Cardiac muscle cell (in vitro differentiated cells and primary cell): ENCODE measurements at regions not wholly inside any gene's neighbourhood (a gene's known extent, or its start where the extent isn't known, plus 50 kb on each side); places are given as distances from the start of the nearest gene placed in this dataset.
A peak's percentile ranks its signal among the peaks of the same experiment; 100 is the strongest.

Source experiments
- DNase-seq, 2 donors: peaks; one replicate each; pipeline versions ENCODE4 v3.0.0 to v3.0.0-alpha.2; 2010 to 2017; ENCODE audit warnings: low read depth in 1 of 2, low spot score in 1 of 2
- H3K27ac ChIP-seq: fragments of 200-600 bp; sonication (generic); 2 replicates; pipeline ENCODE4 v1.5.1; 2016
- H3K27me3 ChIP-seq: fragments of 200-600 bp; sonication (generic); 2 replicates; pipeline ENCODE4 v1.6.0; 2016; ENCODE audit warnings: control low read depth
- H3K36me3 ChIP-seq: fragments of 200-600 bp; sonication (generic); 2 replicates; pipeline ENCODE4 v1.5.1; 2016; ENCODE audit warnings: control low read depth
- H3K4me1 ChIP-seq: fragments of 200-600 bp; sonication (generic); 2 replicates; pipeline ENCODE4 v1.8.1; 2017; ENCODE audit warnings: low read depth, mild to moderate bottlenecking, mixed run types
- H3K4me3 ChIP-seq: fragments of 200-600 bp; sonication (generic); 2 replicates; pipeline ENCODE4 v1.5.1; 2016; ENCODE audit warnings: mild to moderate bottlenecking
- H3K9me3 ChIP-seq: fragments of 200-600 bp; sonication (generic); 2 replicates; pipeline ENCODE4 v1.5.1; 2017; ENCODE audit warnings: low read depth, mild to moderate bottlenecking, control low read depth
- CTCF ChIP-seq: IDR thresholded peaks from 2 replicates; pipeline ENCODE4 v1.5.1; 2012; ENCODE audit warnings: low read depth, mild to moderate bottlenecking, low read length

GRCh38 chr11:35087648-35088047 is 51.3 kb upstream of the CD44 start:
- H3K4me1 ChIP-seq: no peaks in the 10 kb centered on the region
- DNase-seq: peak in 1 of 2 donors; percentile 90
- H3K27me3 ChIP-seq: no peaks in the 10 kb centered on the region
- TF ChIP-seq CTCF: no peak
- no peak overlapping the region for H3K4me3 ChIP-seq
- H3K9me3 ChIP-seq: no peaks in the 10 kb centered on the region
- H3K36me3 ChIP-seq: no peaks in the 10 kb centered on the region
- H3K27ac ChIP-seq: no peak overlapping the region

DNA sequence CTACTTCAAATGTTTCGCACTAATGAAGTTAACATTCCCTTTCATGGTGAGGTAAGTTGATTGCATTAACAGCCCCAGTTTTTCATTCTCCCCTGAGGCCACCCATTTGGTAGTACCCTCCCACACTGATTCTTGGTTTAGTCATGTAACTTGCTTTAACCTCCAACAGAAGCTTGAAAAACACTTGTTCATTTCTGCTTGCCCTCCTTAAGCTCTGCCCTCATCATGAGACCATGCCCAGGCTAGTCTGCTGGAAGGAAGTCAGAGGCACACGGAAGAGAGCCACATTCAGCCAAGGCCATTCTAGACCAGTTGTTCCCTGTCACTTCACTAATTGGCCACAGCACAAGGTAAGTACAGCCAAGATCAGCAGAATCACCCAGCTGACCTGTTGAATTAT is 50.7 kb upstream of the CD44 start:
- TF ChIP-seq CTCF: no peak
- H3K9me3 ChIP-seq: no peaks in the 10 kb centered on the region
- H3K4me3 ChIP-seq: no peak overlapping the region
- H3K4me1 ChIP-seq: no peaks in the 10 kb centered on the region
- DNase-seq: no peak
- no peaks in the 10 kb centered on the region for H3K36me3 ChIP-seq
- H3K27ac ChIP-seq: no peak overlapping the region
- H3K27me3 ChIP-seq: no peaks in the 10 kb centered on the region

DNA sequence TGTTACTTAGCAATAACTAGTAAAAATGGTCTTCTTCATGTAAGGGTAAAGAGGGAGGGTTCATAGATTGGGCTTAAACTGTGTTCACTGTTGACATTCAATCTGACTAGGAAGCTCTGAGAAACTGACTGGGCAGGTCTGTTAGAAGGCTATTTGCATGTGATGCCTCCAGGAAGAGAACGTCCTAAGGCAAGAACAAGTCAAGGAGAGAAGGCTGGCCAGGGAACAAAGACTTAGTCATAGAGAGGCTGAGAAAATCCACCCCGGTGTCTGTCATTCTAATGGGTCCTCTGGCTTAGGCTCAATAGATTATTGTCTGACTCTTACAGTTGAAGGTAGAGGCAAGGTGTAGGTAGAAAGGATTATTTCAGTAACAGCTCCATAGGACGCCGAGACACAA is 50.3 kb upstream of the CD44 start:
- no peak for TF ChIP-seq CTCF
- H3K27me3 ChIP-seq: no peaks in the 10 kb centered on the region
- no peak overlapping the region for H3K4me3 ChIP-seq
- no peaks in the 10 kb centered on the region for H3K36me3 ChIP-seq
- no peak for DNase-seq
- no peaks in the 10 kb centered on the region for H3K9me3 ChIP-seq
- no peak overlapping the region for H3K27ac ChIP-seq
- H3K4me1 ChIP-seq: no peaks in the 10 kb centered on the region
